GM23248 (cell line): ENCODE measurements at regions not wholly inside any gene's neighbourhood (a gene's known extent, or its start where the extent isn't known, plus 50 kb on each side); places are given as distances from the start of the nearest gene placed in this dataset.

ENCODE experiments used
- DNase-seq: peaks from one replicate; pipeline ENCODE4 v3.0.0-alpha.2; 2015
- H2AFZ ChIP-seq: fragments of 200-600 bp; sonication (generic); 2 replicates; pipeline ENCODE4 v1.6.1; 2016; ENCODE audit warnings: antibody characterized with exemption
- H3F3A ChIP-seq: fragments of 200-600 bp; sonication (generic); 2 replicates; pipeline ENCODE4 v1.6.1; 2016; ENCODE audit warnings: mild to moderate bottlenecking, antibody characterized with exemption, mixed run types; ENCODE audit not compliant: insufficient read depth
- H3K27ac ChIP-seq: fragments of 200-600 bp; sonication (generic); 2 replicates; pipeline ENCODE4 v1.5.1; 2016; ENCODE audit warnings: mild to moderate bottlenecking
- H3K27me3 ChIP-seq: fragments of 200-600 bp; sonication (generic); replicated peaks from 2 replicates; pipeline ENCODE4 v1.6.1; 2016; ENCODE audit warnings: mild to moderate bottlenecking; ENCODE audit not compliant: insufficient read depth
- H3K36me3 ChIP-seq: fragments of 200-600 bp; sonication (generic); 2 replicates; pipeline ENCODE4 v1.6.1; 2016; ENCODE audit warnings: low read depth, mild to moderate bottlenecking
- H3K4me1 ChIP-seq: fragments of 200-600 bp; sonication (generic); 2 replicates; pipeline ENCODE4 v1.6.1; 2016; ENCODE audit warnings: mild to moderate bottlenecking; ENCODE audit not compliant: insufficient read depth
- H3K4me2 ChIP-seq: fragments of 200-600 bp; sonication (generic); one replicate; pipeline ENCODE4 v1.6.1; 2016; ENCODE audit warnings: mild to moderate bottlenecking; ENCODE audit not compliant: unreplicated experiment
- H3K4me3 ChIP-seq: fragments of 200-600 bp; sonication (generic); 2 replicates; pipeline ENCODE4 v1.5.1; 2016; ENCODE audit warnings: mild to moderate bottlenecking
- H3K79me2 ChIP-seq: fragments of 200-600 bp; sonication (generic); 2 replicates; pipeline ENCODE4 v1.6.1; 2016; ENCODE audit warnings: mild to moderate bottlenecking; ENCODE audit not compliant: insufficient read depth
- H3K9ac ChIP-seq: fragments of 200-600 bp; sonication (generic); 2 replicates; pipeline ENCODE4 v1.6.1; 2016; ENCODE audit warnings: mild to moderate bottlenecking
- H3K9me2 ChIP-seq: fragments of 200-600 bp; sonication (generic); 2 replicates; pipeline ENCODE4 v1.6.1; 2016; ENCODE audit warnings: mixed run types, mild to moderate bottlenecking, moderate library complexity; ENCODE audit not compliant: insufficient read depth
- H3K9me3 ChIP-seq: fragments of 200-600 bp; sonication (generic); one replicate; pipeline ENCODE4 v1.6.1; 2017; ENCODE audit warnings: low read depth
- H4K20me1 ChIP-seq: fragments of 200-600 bp; sonication (generic); 2 replicates; pipeline ENCODE4 v1.6.0; 2016; ENCODE audit not compliant: insufficient read depth
- EZH2 ChIP-seq: fragments of 200-600 bp; sonication (generic); IDR thresholded peaks from 2 replicates; pipeline ENCODE4 v1.6.1; 2018; ENCODE audit warnings: antibody characterized with exemption, mild to moderate bottlenecking; ENCODE audit not compliant: insufficient read depth, poor library complexity, severe bottlenecking
- EZH2phosphoT487 ChIP-seq: fragments of 200-600 bp; sonication (generic); IDR thresholded peaks from 2 replicates; pipeline ENCODE4 v1.6.1; 2018; ENCODE audit warnings: antibody characterized with exemption, moderate library complexity, mild to moderate bottlenecking, low read depth; ENCODE audit not compliant: insufficient read depth
- WGBS, 2 experiments: methylation state at CpG; one replicate each; pipeline ENCODE4 v1.1.6; 2015 to 2017; ENCODE audit warnings: low lambda C conversion rate in 2 of 2, low coverage in 1 of 2; ENCODE audit errors: missing lambda C conversion rate in 2 of 2; 5-methylcytosine and 5-hydroxymethylcytosine counted together
- in situ Hi-C: fragments of 300-500 bp; cut with MboI; formaldehyde crosslinking; loops from 2 replicates; pipeline ENCODE4 v1.15.0; 2020

DNA sequence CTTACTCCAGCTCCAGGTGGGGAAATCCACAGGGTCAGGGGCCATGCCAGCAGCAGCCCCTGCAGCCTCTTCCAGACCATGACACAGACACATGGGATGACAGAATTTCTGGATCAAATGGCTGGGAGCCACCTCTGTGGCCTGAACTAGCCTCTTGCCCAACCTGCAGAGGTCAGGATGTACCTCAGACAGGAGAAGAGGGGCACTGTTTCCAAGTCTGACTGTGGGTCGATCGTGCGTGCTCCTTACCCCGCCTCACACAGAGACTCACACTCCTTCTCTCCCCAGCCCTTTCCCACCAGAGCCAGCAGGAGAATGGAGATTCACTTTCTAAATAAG is 131.9 kb downstream of the FAM43A start:
- Histone ChIP-seq H4K20me1 (no peaks in the 10 kb centered on the region), H3K9me3 (no peaks in the 10 kb centered on the region), H3K27me3 (no peaks in the 10 kb centered on the region; the same call in 1 of the 2 replicates), H3K4me1 (no peaks in the 10 kb centered on the region), H3K79me2 (no peaks in the 10 kb centered on the region), H3K27ac (no peak overlapping the region), H3K4me3 (no peak overlapping the region), H3K9me2 (no peaks in the 10 kb centered on the region), H3F3A (no peaks in the 10 kb centered on the region), H2AFZ (no peak overlapping the region), H3K4me2 (no peak overlapping the region), H3K9ac (no peak overlapping the region), H3K36me3 (no peaks in the 10 kb centered on the region)
- in situ Hi-C loops: no loop called here
- no peak for DNase-seq
- WGBS, 2 experiments: 52 to 56% methylated on average over 4 of the region's 4 CpGs
- TF ChIP-seq EZH2phosphoT487 (no peak), EZH2 (no peak)

DNA sequence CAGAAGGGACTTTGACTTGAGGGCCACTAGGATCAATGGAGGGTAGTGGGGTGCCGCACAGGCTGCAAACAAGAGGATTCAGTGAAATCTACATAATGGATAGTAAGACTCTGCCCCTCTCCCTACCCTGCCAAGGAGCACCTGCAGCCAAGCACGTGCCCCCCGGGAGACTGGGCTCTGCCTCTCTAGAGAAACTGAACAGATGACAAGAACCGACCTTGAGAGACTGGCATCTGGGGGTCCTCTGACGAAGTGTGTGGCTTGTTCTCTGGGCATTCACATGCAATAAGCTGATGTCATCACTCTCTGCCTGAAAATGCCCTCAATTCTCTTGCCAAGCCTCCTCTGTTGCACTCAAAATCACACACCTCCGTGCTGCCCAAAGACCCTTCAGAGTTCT is 132.3 kb downstream of the FAM43A start:
- no peak for DNase-seq
- in situ Hi-C loops: no loop called here
- Histone ChIP-seq H4K20me1 (no peaks in the 10 kb centered on the region), H3F3A (no peaks in the 10 kb centered on the region), H3K9ac (no peak overlapping the region), H3K4me1 (no peaks in the 10 kb centered on the region), H3K4me3 (no peak overlapping the region), H3K9me3 (no peaks in the 10 kb centered on the region), H3K9me2 (no peaks in the 10 kb centered on the region), H3K27me3 (no peaks in the 10 kb centered on the region; the same call in 1 of the 2 replicates), H2AFZ (no peak overlapping the region), H3K27ac (no peak overlapping the region), H3K79me2 (no peaks in the 10 kb centered on the region), H3K4me2 (no peak overlapping the region), H3K36me3 (no peaks in the 10 kb centered on the region)
- 32 to 37% methylated on average over 6 of the region's 6 CpGs for WGBS, 2 experiments
- TF ChIP-seq EZH2phosphoT487 (no peak), EZH2 (no peak)

DNA sequence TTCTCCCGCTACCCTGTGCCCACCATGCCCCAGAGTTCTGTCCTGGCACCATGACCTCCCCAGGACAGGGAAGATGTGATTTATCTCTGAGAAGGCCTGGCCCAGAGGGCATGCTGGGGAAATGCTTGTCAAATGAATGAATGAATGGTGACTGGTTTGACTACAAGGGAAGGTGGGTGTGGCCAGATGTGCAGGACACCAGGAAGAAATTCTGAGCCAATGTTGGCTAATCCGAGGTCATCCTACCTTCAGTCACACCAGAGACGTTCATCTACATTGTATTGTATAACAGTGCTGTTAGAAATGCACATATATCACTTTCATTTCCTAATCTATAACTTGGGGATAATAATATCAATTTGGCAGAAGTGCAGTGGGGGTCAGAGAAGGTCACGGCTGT is 138.4 kb downstream of the FAM43A start:
- H3K9me2 ChIP-seq: no peaks in the 10 kb centered on the region
- no peak for DNase-seq
- no peaks in the 10 kb centered on the region for H3F3A ChIP-seq
- no peak for TF ChIP-seq EZH2phosphoT487
- no peak for TF ChIP-seq EZH2
- H4K20me1 ChIP-seq: no peaks in the 10 kb centered on the region
- H3K4me3 ChIP-seq: no peak overlapping the region
- no peaks in the 10 kb centered on the region for H3K79me2 ChIP-seq
- no peak overlapping the region for H3K9ac ChIP-seq
- H2AFZ ChIP-seq: no peak overlapping the region
- H3K9me3 ChIP-seq: no peaks in the 10 kb centered on the region
- H3K4me1 ChIP-seq: no peaks in the 10 kb centered on the region
- in situ Hi-C loops: no loop called here
- no peak overlapping the region for H3K4me2 ChIP-seq
- no peak overlapping the region for H3K27ac ChIP-seq
- no peaks in the 10 kb centered on the region for H3K36me3 ChIP-seq
- 53 to 55% methylated on average over 4 of the region's 4 CpGs for WGBS, 2 experiments
- no peaks in the 10 kb centered on the region for H3K27me3 ChIP-seq

DNA sequence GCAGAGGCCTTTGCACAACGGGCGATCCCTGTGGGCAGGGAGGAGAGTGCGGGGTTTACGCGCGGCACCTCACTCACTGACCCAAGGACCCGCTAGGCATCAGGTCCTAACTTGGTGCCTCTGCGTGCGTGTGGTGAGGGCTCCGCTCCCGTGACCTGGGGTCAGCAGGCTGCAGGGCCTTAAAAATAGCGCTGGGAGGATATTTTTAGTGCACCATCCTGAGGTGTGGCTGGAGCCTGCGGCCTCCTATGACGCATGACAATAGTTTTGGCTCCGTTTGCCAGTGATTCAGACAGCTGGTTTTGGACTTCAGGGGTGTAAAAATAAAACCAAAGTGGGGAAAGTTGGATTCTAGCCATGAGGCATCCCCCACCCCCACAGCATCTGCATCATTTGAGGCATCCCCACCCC is 139.0 kb downstream of the FAM43A start:
- Histone ChIP-seq H3F3A (no peaks in the 10 kb centered on the region), H3K27me3 (no peaks in the 10 kb centered on the region), H3K4me1 (no peaks in the 10 kb centered on the region), H3K36me3 (no peaks in the 10 kb centered on the region), H4K20me1 (no peaks in the 10 kb centered on the region), H3K9me3 (no peaks in the 10 kb centered on the region), H3K4me2 (no peak overlapping the region), H3K27ac (no peak overlapping the region), H3K79me2 (no peaks in the 10 kb centered on the region), H3K4me3 (no peak overlapping the region), H2AFZ (no peak overlapping the region), H3K9ac (no peak overlapping the region), H3K9me2 (no peaks in the 10 kb centered on the region)
- in situ Hi-C loops: no loop called here
- 78% methylated on average over 12 to 15 of the region's 15 CpGs for WGBS, 2 experiments
- no peak for TF ChIP-seq EZH2
- TF ChIP-seq EZH2phosphoT487: no peak
- peak; percentile 25 for DNase-seq

DNA sequence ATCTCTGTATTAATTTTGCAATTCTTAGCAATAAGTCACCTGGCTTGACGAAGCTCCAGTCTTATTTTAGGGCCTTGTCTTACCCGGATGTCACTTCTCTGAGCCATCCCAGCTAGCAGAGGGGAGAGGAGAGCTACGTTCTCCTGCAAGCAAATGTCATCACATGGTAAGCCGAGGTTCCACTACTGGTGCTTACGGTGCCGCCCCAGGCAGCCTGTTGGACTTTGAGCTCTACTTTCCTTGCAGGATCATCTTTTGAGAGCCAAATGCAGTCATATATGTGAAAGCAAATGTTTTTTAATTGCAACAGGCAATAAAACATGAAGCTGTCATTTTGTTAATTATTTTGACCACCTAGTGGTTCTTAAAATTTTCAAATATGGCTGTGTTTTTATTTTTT is 140.9 kb downstream of the FAM43A start:
- no peak for TF ChIP-seq EZH2
- no peak for TF ChIP-seq EZH2phosphoT487
- in situ Hi-C loops: no loop called here
- H4K20me1 ChIP-seq: no peaks in the 10 kb centered on the region
- no peaks in the 10 kb centered on the region for H3K9me2 ChIP-seq
- no peaks in the 10 kb centered on the region for H3F3A ChIP-seq
- H3K4me2 ChIP-seq: no peak overlapping the region
- H3K9me3 ChIP-seq: no peaks in the 10 kb centered on the region
- 75 to 76% methylated on average over 6 of the region's 6 CpGs for whole genome bisulfite sequencing, 2 experiments
- no peaks in the 10 kb centered on the region for H3K79me2 ChIP-seq
- DNase-seq: no peak
- no peaks in the 10 kb centered on the region for H3K36me3 ChIP-seq
- H3K4me1 ChIP-seq: no peaks in the 10 kb centered on the region
- H3K4me3 ChIP-seq: no peak overlapping the region
- H3K9ac ChIP-seq: no peak overlapping the region
- H2AFZ ChIP-seq: no peak overlapping the region
- H3K27ac ChIP-seq: no peak overlapping the region
- H3K27me3 ChIP-seq: no peaks in the 10 kb centered on the region
